GM12872 (cell line): ENCODE measurements at regions not wholly inside any gene's neighbourhood (a gene's known extent, or its start where the extent isn't known, plus 50 kb on each side); places are given as distances from the start of the nearest gene placed in this dataset.

ENCODE experiments used
- TF ChIP-seq, protein P1 (sequence below): IDR thresholded peaks from 3 replicates; pipeline ENCODE4 v1.5.1; 2011; ENCODE audit warnings: low read depth, mild to moderate bottlenecking, low read length, moderate library complexity; ENCODE audit not compliant: insufficient read depth

DNA sequence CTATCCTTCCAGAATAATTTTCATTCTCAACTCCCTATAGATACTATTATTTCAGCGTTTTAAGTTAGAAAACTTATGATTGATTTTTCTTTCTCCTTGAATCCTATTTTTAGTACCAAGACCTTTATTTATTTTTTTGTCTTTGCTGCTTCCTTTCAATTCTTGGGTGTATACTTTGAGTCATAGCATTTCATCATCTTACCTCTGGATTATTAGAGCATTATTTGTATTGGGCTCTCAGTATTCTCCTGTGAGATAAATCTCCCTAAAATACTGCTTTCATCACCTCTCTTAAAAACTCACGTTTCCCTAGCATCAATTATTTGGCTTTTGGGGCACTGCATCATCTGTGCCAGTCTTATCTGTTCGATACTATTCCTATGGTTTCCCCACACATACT is 222.8 kb downstream of the POSTN start:
- TF ChIP-seq, protein P1, sequence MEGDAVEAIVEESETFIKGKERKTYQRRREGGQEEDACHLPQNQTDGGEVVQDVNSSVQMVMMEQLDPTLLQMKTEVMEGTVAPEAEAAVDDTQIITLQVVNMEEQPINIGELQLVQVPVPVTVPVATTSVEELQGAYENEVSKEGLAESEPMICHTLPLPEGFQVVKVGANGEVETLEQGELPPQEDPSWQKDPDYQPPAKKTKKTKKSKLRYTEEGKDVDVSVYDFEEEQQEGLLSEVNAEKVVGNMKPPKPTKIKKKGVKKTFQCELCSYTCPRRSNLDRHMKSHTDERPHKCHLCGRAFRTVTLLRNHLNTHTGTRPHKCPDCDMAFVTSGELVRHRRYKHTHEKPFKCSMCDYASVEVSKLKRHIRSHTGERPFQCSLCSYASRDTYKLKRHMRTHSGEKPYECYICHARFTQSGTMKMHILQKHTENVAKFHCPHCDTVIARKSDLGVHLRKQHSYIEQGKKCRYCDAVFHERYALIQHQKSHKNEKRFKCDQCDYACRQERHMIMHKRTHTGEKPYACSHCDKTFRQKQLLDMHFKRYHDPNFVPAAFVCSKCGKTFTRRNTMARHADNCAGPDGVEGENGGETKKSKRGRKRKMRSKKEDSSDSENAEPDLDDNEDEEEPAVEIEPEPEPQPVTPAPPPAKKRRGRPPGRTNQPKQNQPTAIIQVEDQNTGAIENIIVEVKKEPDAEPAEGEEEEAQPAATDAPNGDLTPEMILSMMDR, result no peak

DNA sequence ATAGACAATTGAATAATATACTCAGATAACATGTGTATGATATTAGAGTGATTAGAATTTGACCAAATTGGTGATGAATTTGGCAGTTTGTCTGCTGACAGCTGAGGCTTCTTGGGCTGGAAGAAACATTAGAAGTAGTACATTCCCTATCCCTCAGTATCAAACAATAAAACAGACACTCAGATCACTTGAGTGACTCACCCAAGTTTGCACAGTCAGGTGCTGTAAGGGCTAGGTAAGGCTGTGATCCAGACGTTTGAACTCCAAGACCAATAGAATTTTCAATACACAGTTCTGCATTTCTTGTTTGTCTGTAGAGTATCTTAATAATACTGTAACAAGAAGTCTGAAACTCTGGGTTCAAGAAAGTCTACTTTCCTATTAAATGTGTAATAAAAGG is 223.5 kb downstream of the POSTN start:
- TF ChIP-seq, protein P1, result no peak

DNA sequence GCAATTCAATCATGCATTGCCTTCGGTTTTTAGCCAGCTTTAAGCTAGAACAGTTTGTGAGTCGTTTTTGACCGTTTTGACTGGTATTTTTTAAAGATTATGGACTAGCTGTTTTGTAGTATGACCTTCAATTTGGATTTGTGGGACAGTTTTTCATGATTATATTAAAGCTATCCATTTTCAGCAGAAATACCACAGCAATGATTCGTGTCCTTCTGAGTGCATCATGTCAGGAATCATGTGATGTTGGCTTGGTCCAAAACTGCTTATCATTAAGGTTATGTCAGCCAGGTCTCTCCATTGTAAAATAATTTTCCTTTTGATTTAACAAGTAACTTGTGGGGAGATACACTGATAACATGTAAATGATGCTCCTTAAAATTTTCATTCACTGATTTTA is 229.0 kb downstream of the POSTN start:
- TF ChIP-seq, protein P1, result no peak

DNA sequence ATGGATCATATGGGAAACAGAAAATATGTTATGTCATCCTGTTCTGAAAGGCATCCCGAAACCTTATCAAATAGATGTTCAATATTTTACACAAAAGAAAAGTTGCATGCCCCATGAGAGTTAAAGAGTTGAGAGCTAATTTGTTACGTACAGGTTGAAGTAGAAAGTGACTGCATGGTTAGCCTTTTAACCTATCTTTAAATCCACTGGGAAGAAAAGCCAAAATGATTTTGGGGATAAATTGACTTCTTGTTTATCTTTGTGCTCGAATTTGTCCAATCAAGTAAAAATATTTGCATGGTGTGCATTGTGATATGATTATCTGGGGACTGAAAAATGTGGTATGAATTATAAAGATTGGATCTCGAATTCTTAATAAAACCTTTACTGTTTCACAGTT is 230.1 kb downstream of the POSTN start:
- TF ChIP-seq, protein P1, result no peak

DNA sequence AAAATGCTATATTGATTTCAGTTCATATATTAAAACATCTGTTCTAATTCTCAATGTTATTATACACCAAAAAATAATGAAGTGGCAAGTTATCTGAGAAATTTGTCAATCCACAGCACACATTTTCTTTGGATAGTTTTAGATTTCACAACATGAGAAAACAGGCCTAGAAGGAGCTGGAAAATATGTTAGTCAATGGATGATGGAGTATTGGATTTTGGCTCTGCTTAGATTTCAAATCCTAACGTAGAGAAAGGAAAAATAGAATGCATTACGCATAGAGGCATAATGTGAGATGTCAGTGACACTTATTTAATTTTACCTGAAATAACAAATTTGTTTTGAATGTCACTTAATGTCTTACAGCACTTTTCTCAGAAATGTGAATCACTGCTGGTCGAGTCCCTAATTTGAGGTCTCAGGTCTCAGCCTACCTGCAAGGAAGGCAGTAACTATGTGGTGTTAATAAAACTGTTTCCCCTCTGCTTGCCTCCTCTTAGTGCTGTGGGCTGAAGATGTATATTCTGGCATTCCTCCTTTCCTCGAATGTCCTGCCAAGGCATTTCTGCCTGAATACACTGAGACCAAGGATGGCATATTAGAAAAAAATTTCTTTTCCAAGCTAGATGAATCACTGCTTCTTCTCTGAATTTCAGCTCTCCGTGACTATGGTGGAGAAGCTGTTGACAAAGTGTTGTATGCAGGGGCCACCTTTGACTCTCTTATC is 232.4 kb downstream of the POSTN start:
- TF ChIP-seq, protein P1, result no peak

DNA sequence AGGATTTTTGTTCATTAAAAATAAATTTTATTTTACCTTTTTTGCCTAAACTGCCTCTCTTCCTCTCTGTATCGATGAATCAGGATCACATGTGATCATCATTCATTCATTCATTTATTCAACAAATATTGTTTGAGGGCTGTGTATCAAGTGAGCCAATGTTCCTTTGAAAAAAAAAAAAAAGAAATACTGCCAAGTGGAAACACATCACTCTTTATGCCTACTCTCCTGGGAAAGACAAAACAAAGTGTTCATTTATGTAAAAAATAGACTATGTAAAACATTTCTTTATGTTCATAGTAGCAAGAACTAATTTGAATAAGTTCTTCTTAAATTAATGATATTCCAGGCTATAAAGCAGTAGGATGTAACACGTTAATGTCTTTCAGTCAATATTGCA is 233.1 kb downstream of the POSTN start:
- TF ChIP-seq, protein P1, result no peak

DNA sequence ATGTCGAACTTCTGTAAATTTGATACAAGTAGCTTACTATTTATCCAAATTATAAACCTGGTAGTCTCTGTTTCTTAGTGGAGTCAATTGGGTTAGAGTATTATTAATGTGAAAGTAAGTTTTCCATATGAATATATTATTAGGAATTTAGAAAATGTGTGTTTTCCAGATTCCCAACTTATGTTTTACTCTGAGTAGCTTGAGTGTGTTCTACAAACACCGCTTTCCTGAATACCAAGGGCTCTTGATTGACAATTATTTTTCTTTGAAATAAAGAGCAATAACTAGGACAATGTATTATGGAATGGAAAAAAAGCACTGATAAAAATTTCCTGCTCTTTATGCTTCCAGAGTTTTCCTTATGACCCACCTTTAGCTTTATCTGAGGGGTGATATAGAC is 233.6 kb downstream of the POSTN start:
- TF ChIP-seq, protein P1, result no peak

DNA sequence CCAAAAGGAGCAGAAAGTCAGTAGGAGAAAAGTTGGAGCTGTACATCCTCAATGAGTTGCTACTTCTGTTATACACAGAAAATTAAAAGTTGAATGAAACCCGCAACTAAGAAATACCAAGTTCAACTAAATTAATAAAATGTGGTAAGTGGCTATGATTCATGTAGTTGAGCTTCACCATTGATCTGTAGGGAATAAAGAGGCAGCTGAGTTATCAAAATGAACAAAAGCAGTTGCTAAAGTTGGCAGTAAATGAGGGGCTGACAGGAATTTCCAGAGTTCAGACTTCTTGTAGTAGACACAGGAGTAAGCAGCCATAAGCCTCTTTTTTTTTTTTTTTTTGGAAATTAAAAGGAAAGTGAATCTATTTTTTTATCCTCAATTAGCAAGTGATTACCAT is 234.6 kb downstream of the POSTN start:
- TF ChIP-seq, protein P1, result no peak
